ENCODE measurements at regions not wholly inside any gene's neighbourhood (a gene's known extent, or its start where the extent isn't known, plus 50 kb on each side); places are given as distances from the start of the nearest gene placed in this dataset.

DNA sequence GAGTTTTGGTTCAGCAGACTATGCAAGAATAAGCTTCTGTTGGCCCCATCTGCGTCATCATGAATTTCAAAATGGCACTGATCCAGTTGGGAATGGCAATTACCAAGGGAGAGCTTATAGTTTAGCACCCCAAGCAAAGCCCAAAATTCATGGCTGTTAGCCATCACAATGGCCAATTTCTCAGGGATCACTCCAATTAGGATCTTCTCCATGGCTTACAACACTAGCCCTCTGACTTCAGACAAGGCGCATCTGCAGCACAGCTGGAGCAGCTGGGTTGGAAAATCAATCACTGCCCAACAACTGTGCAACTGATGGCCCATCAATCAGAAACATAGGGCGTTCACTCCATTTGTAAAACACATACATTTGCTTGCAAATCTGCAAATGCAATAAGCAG, 273.6 kb downstream of the SRBD1 start:
- no peaks in the 10 kb centered on the region for H3K36me3 ChIP-seq (ENCODE audit: insufficient read depth, low read length)
- no peak for DNase-seq (ENCODE audit: low read depth, low spot score)
- H3K9me3 ChIP-seq (ENCODE audit: low read depth, low read length): no peaks in the 10 kb centered on the region
- H3K27ac ChIP-seq: no peak overlapping the region
- H3K4me3 ChIP-seq: no peak overlapping the region
- H3K9ac ChIP-seq (ENCODE audit: insufficient read length): no peak overlapping the region
- no peak for TF ChIP-seq FOXP2 (optimal IDR thresholded peaks at IDR 0.05; ENCODE audit: control extremely low read depth, extremely low read length, insufficient read depth)
- no peak for TF ChIP-seq POLR2AphosphoS5 (IDR thresholded peaks at IDR 0.05; ENCODE audit: borderline replicate concordance, low read depth, low read length)
- TF ChIP-seq EZH2 (IDR thresholded peaks at IDR 0.05): no peak

DNA sequence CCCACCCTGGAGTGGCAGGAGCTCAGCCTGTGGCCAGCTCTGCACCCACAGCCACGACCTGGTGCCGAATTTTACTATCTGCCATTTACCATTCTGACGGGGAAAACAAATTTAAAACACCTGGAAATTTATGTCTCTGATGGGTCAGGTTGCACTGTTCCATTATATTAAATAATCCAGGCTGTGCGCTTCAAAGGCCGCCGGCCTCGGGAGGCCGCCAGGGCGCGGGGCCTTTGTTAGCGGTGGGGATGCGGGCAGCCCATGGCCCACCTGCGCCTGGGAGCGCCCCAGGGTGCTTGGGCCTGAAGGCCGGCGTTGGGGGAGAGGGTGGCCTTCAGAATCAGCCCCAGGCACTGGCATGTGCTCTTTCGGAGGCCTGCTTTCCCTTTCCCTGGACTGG, 276.9 kb downstream of the SRBD1 start:
- Histone ChIP-seq H3K9ac (ENCODE audit: insufficient read length) (no peak overlapping the region), H3K4me3 (no peak overlapping the region), H3K36me3 (ENCODE audit: insufficient read depth, low read length) (no peaks in the 10 kb centered on the region), H3K9me3 (ENCODE audit: low read depth, low read length) (no peaks in the 10 kb centered on the region), H3K27ac (no peak overlapping the region)
- TF ChIP-seq FOXP2 (optimal IDR thresholded peaks at IDR 0.05; ENCODE audit: control extremely low read depth, extremely low read length, insufficient read depth): no peak
- TF ChIP-seq POLR2AphosphoS5 (IDR thresholded peaks at IDR 0.05; ENCODE audit: borderline replicate concordance, low read depth, low read length): no peak
- no peak for TF ChIP-seq EZH2 (IDR thresholded peaks at IDR 0.05)
- no peak for DNase-seq (ENCODE audit: low read depth, low spot score)

DNA sequence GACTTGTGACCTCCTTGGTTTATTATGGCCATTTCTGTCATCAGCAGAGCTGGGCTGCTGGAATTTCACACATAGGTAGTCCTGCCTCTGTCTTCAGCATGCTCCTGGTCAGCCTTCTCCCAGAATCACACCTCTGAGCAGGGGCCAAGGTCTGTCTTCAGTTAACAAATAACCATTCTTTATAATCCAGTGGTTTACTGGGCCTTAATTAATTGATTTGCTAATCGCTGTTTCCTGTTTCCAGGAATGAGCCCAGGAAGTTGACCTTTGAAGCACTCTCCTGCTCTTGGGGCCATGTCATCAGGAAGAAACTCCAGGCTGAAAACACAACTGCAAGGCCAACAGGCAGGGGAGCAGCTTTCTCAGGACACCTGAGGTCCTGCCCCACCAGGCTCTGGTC, 278.5 kb downstream of the SRBD1 start:
- Histone ChIP-seq H3K9me3 (ENCODE audit: low read depth, low read length) (no peaks in the 10 kb centered on the region), H3K36me3 (ENCODE audit: insufficient read depth, low read length) (no peaks in the 10 kb centered on the region), H3K27ac (no peak overlapping the region), H3K9ac (ENCODE audit: insufficient read length) (no peak overlapping the region), H3K4me3 (no peak overlapping the region)
- no peak for DNase-seq (ENCODE audit: low read depth, low spot score)
- no peak for TF ChIP-seq EZH2 (IDR thresholded peaks at IDR 0.05)
- no peak for TF ChIP-seq POLR2AphosphoS5 (IDR thresholded peaks at IDR 0.05; ENCODE audit: borderline replicate concordance, low read depth, low read length)
- no peak for TF ChIP-seq FOXP2 (optimal IDR thresholded peaks at IDR 0.05; ENCODE audit: control extremely low read depth, extremely low read length, insufficient read depth)

DNA sequence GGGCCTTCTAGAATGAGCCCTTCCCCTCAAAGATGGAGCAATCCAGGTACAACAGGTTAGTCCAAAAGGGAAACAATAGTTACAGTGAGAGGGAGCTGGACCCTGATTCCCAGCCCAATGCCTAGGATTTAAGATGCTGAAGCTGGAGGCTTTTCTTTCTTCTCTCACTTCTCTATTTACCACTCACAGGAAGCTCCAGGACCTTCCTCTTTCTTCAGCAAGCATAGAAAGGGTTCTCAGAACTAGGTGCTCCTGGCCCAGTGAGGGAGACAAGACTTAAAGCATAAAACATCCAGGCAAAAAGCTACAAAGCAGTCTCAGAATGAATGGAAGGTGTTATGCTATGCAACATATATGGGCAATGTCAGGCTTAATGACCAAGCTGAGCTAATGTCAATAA, 279.0 kb downstream of the SRBD1 start:
- Histone ChIP-seq H3K9ac (ENCODE audit: insufficient read length) (no peak overlapping the region), H3K27ac (no peak overlapping the region), H3K36me3 (ENCODE audit: insufficient read depth, low read length) (no peaks in the 10 kb centered on the region), H3K9me3 (ENCODE audit: low read depth, low read length) (no peaks in the 10 kb centered on the region), H3K4me3 (no peak overlapping the region)
- DNase-seq (ENCODE audit: low read depth, low spot score): no peak
- TF ChIP-seq POLR2AphosphoS5 (IDR thresholded peaks at IDR 0.05; ENCODE audit: borderline replicate concordance, low read depth, low read length) (no peak), EZH2 (IDR thresholded peaks at IDR 0.05) (no peak), FOXP2 (optimal IDR thresholded peaks at IDR 0.05; ENCODE audit: control extremely low read depth, extremely low read length, insufficient read depth) (no peak)

DNA sequence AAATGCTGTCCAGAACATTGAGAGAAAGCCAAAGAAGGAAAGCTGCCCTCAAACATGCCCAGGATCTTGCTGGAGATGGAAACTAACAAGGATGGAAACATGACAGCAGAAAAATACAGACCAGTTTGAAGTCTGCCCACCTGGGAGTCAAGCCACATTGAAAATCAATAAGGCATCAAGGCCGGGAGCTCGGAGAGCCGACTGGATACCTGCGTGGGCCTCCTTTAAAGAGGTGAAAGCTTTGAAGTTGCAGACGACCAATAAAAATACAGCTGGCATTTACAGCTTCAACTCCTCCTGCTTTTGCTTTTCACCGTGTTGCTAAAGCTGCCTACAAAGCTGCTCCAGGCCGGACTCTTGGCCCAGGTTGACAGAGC, 279.7 kb downstream of the SRBD1 start:
- Histone ChIP-seq H3K9me3 (ENCODE audit: low read depth, low read length) (no peaks in the 10 kb centered on the region), H3K36me3 (ENCODE audit: insufficient read depth, low read length) (no peaks in the 10 kb centered on the region), H3K27ac (no peak overlapping the region), H3K4me3 (no peak overlapping the region), H3K9ac (ENCODE audit: insufficient read length) (no peak overlapping the region)
- TF ChIP-seq POLR2AphosphoS5 (IDR thresholded peaks at IDR 0.05; ENCODE audit: borderline replicate concordance, low read depth, low read length) (no peak), EZH2 (IDR thresholded peaks at IDR 0.05) (no peak), FOXP2 (optimal IDR thresholded peaks at IDR 0.05; ENCODE audit: control extremely low read depth, extremely low read length, insufficient read depth) (no peak)
- DNase-seq (ENCODE audit: low read depth, low spot score): no peak

DNA sequence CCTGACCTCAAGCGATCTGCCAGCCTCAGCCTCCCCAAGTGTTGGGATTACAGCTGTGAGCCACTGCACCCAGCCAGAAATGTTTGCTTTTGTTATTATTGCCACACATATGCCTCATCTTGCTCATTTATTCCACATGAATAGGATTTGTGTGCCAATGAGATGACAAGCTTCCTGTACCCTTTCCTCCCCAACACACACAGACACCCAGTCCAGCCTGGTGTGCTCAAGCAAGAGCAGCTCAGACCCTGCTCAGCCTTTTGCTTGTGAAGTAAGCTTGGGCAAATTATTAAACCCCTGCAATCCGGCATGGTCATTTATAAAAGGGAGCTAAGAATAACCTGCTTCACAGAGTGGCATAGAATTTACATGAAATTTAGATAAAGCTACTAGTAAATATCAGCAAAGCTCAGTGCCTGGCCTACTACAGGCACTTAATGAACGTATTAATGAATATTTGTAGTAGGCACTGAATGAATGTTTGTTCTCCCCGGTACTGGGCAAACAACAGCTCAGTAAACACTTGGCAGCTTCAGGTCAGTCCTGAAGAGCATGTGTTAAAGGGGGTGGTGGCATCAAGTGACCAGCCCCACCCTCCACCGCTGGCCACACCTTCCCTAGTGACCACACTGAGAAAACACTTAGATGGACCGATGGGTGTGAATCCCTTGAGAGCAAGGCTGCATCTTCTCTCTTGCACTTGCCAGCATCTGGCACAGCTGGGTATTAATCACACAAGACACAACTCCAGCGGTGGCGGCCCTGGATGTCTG, 280.2 kb downstream of the SRBD1 start:
- no peak for DNase-seq (ENCODE audit: low read depth, low spot score)
- H3K36me3 ChIP-seq (ENCODE audit: insufficient read depth, low read length): no peaks in the 10 kb centered on the region
- H3K27ac ChIP-seq: no peak overlapping the region
- TF ChIP-seq POLR2AphosphoS5 (IDR thresholded peaks at IDR 0.05; ENCODE audit: borderline replicate concordance, low read depth, low read length): no peak
- no peak for TF ChIP-seq FOXP2 (optimal IDR thresholded peaks at IDR 0.05; ENCODE audit: control extremely low read depth, extremely low read length, insufficient read depth)
- no peak for TF ChIP-seq EZH2 (IDR thresholded peaks at IDR 0.05)
- H3K9me3 ChIP-seq (ENCODE audit: low read depth, low read length): no peaks in the 10 kb centered on the region
- no peak overlapping the region for H3K9ac ChIP-seq (ENCODE audit: insufficient read length)
- no peak overlapping the region for H3K4me3 ChIP-seq

DNA sequence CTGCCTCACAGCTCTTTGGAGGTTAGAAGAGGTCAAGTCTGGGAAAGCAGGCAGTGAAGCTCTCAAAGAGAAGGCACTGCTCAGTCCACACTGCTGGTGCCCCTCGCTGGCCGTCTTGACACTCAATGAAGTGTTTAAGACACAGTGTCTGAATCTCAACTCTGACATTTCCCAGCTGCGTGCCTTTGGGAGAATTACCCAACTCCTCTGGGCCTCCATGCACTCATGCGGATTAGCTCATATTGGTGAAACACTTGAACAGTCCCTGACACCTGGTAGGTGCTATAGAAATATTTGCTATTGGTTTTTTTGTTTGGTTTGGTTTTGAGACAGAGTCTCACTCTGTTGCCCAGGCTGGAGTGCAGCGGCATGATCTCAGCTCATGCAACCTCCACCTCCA, 281.0 kb downstream of the SRBD1 start:
- no peaks in the 10 kb centered on the region for H3K36me3 ChIP-seq (ENCODE audit: insufficient read depth, low read length)
- no peak overlapping the region for H3K27ac ChIP-seq
- H3K4me3 ChIP-seq: no peak overlapping the region
- H3K9me3 ChIP-seq (ENCODE audit: low read depth, low read length): no peaks in the 10 kb centered on the region
- TF ChIP-seq FOXP2 (optimal IDR thresholded peaks at IDR 0.05; ENCODE audit: control extremely low read depth, extremely low read length, insufficient read depth) (no peak), POLR2AphosphoS5 (IDR thresholded peaks at IDR 0.05; ENCODE audit: borderline replicate concordance, low read depth, low read length) (no peak), EZH2 (IDR thresholded peaks at IDR 0.05) (no peak)
- DNase-seq (ENCODE audit: low read depth, low spot score): no peak
- H3K9ac ChIP-seq (ENCODE audit: insufficient read length): no peak overlapping the region

DNA sequence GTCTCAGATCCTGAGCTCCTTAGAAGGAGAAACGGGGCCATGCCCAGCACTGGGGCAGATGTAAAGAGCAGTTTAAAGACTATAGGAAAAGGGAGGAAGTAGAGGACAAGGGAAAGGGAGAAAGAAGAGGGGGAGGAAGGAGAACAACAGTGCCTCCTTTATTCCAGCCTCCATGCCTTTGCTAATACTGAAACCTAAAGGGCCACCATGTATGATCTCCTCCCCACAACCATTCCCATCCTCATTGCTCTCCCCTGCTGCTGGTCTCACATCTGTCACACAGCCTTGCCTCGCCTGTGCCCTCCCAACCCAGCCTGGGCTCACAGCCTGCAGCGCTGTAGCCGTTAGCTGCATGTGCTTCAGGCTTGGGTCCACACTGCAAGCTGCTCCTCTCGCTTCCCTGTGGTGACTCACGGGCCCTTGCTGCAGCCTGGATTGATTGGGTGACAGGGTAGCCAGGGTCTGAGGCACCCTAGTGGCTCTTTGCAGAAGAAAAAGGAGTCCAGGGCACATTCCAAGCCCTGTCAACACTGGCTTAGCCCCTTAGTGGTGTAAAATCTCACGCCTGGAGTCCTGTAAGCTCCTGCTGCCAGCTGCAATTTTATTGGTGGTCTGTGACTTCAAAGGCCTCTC, 281.9 kb downstream of the SRBD1 start:
- Histone ChIP-seq H3K36me3 (ENCODE audit: insufficient read depth, low read length) (no peaks in the 10 kb centered on the region), H3K4me3 (no peak overlapping the region), H3K9ac (ENCODE audit: insufficient read length) (no peak overlapping the region), H3K27ac (no peak overlapping the region), H3K9me3 (ENCODE audit: low read depth, low read length) (no peaks in the 10 kb centered on the region)
- TF ChIP-seq EZH2 (IDR thresholded peaks at IDR 0.05) (no peak), POLR2AphosphoS5 (IDR thresholded peaks at IDR 0.05; ENCODE audit: borderline replicate concordance, low read depth, low read length) (no peak)
- DNase-seq (ENCODE audit: low read depth, low spot score): no peak
